ENCODE measurements at regions not wholly inside any gene's neighbourhood (a gene's known extent, or its start where the extent isn't known, plus 50 kb on each side); places are given as distances from the start of the nearest gene placed in this dataset.

DNA sequence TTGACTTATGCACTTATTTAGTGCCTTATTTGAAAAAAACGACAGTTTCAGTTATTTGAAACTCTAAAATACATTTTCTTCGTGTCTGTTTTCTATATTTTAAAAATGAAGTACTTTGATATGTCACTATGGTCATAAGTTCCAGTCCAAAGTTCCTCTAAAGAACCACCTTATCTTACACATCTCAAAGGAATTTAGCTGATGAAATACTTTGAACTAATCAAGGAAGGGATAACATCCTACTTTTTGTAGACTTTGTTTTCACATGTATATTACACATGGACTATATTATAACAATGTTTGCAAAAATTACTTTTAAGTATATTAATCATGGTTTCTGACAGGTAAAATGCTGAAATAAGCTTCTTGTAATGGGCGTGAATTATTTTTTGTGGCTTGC, 265.8 kb upstream of the ZNF717 start:
- Mint-ChIP-seq H3K27ac (no peak overlapping the region), H3K27me3 (no peaks in the 10 kb centered on the region), H3K4me3 (no peak overlapping the region), H3K36me3 (ENCODE audit: insufficient read depth) (no peaks in the 10 kb centered on the region), H3K4me1 (ENCODE audit: low read depth in 2 of 2) (no peaks in the 10 kb centered on the region), H3K9me3 (peaks cover 7% of the 10 kb centered on the region in 2 donors)
- ATAC-seq (replicated peaks), result no peak
- DNase-seq, result no peak

DNA sequence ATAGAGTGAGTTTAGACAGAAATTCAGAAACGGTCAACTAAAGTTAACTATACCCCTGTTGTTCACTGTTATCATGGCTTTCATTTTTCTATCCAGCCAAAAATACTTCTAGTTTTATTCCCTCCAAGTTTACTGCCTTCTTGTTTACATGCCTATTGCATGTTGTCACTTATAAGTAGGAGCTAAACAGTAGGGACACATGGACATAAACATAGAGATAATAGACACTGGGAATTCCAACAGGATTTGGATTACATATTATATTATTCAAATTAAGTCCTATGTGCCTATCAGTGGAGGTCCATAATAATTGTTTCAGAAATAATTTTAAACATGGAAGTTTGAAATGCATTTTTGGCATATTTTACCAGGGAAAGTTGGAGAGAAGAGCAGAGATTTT, 269.1 kb upstream of the ZNF717 start:
- no peak overlapping the region for H3K4me3 Mint-ChIP-seq
- H3K9me3 Mint-ChIP-seq, result peaks cover 7 to 9% of the 10 kb centered on the region in 2 donors
- ATAC-seq (replicated peaks) (no peak), DNase-seq (no peak)
- no peaks in the 10 kb centered on the region for H3K4me1 Mint-ChIP-seq (ENCODE audit: low read depth in 2 of 2)
- no peak overlapping the region for H3K27ac Mint-ChIP-seq
- H3K36me3 Mint-ChIP-seq (ENCODE audit: insufficient read depth), result no peaks in the 10 kb centered on the region
- H3K27me3 Mint-ChIP-seq, result no peaks in the 10 kb centered on the region

DNA sequence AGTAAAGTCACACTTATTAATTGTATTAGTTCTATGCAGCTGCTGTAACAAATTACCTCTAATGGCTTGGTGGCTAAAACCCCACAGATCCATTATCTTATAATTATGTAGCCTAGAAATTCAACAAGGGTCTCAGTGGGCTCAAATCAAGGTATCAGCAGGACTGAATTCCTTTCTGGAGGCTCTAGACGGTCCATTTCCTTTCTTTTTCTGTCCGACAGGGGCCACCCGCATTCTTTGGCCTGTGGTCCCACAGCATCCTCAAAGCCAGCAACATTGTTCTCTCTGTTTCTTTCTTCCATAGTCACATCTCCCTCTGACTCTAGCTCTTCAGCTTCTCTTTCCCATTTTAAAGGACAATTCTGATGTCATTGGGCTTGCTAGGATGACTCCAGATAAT, 276.3 kb upstream of the ZNF717 start:
- no peak for ATAC-seq (replicated peaks)
- no peak overlapping the region for H3K4me3 Mint-ChIP-seq
- H3K27ac Mint-ChIP-seq, result no peak overlapping the region

DNA sequence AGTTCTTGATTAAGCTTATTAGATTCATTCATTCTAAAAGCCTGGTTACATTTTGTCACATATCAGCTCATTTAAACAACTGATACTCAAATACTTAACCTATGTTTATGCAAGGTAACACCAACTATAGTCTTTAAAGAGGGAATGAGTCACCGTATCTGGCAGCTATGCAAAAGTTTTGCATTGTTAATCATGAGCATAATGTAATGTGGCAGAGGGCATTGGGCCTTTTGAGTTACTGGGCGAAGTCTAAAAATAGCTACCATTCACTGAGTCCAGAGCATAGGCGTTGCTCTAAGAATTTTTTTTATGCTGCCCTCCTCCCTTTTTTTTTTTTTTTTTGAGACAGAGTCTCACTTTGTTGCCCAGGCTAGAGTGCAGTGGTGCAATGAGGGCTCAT, 277.7 kb upstream of the ZNF717 start:
- Mint-ChIP-seq H3K36me3 (ENCODE audit: insufficient read depth) (no peaks in the 10 kb centered on the region), H3K27me3 (no peaks in the 10 kb centered on the region), H3K27ac (no peak overlapping the region), H3K9me3 (peaks cover 0 to 3% of the 10 kb centered on the region in 2 donors), H3K4me3 (no peak overlapping the region), H3K4me1 (ENCODE audit: low read depth in 2 of 2) (no peaks in the 10 kb centered on the region)
- DNase-seq (no peak), ATAC-seq (replicated peaks) (no peak)

More for the DNA sequence above, 276.3 kb upstream of the ZNF717 start:
- no peaks in the 10 kb centered on the region for H3K36me3 Mint-ChIP-seq (ENCODE audit: insufficient read depth)
- DNase-seq, result no peak
- no peaks in the 10 kb centered on the region for H3K27me3 Mint-ChIP-seq
- H3K9me3 Mint-ChIP-seq, result peaks cover 0 to 6% of the 10 kb centered on the region in 2 donors
- no peaks in the 10 kb centered on the region for H3K4me1 Mint-ChIP-seq (ENCODE audit: low read depth in 2 of 2)

GRCh38 chr3:76063811-76064210, 278.5 kb upstream of the ZNF717 start:
- ATAC-seq (replicated peaks) (no peak), DNase-seq (no peak)
- Mint-ChIP-seq H3K4me3 (no peak overlapping the region), H3K36me3 (ENCODE audit: insufficient read depth) (no peaks in the 10 kb centered on the region), H3K27ac (no peak overlapping the region), H3K9me3 (peaks cover 3 to 7% of the 10 kb centered on the region in 2 donors), H3K4me1 (ENCODE audit: low read depth in 2 of 2) (no peaks in the 10 kb centered on the region), H3K27me3 (no peaks in the 10 kb centered on the region)

- Mint-ChIP-seq H3K4me1 (ENCODE audit: low read depth in 2 of 2) (no peaks in the 10 kb centered on the region), H3K9me3 (peaks cover 8% of the 10 kb centered on the region in 2 donors), H3K27me3 (no peaks in the 10 kb centered on the region), H3K36me3 (ENCODE audit: insufficient read depth) (peaks cover 3% of the 10 kb centered on the region), H3K27ac (no peak overlapping the region), H3K4me3 (no peak overlapping the region)
- ATAC-seq (replicated peaks) (no peak), DNase-seq (no peak)
These were observed 280.6 kb upstream of the ZNF717 start for GRCh38 chr3:76065964-76066363.

DNA sequence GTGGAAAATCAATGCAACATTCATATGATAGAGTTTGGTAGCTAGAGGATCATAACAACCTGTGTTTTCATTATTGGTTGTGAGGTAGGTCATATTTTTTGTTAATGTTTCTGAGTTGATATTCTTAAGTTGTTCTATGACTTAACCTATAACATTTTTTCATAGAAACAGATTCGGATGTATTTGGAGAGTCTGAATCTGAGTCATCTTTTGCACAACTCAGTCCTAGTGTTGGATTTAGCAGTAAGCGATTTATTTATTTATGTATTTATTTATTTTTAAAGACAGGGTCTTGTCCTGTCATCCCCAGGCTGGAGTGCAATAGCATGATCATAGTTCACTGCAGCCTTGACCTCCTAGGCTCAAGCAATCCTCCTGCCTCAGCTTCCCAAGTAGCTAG, 292.8 kb upstream of the ZNF717 start:
- no peaks in the 10 kb centered on the region for H3K36me3 Mint-ChIP-seq (ENCODE audit: insufficient read depth)
- no peaks in the 10 kb centered on the region for H3K27me3 Mint-ChIP-seq
- no peak overlapping the region for H3K27ac Mint-ChIP-seq
- ATAC-seq (replicated peaks), result no peak
- DNase-seq, result no peak
- peaks cover 6 to 12% of the 10 kb centered on the region in 2 donors for H3K9me3 Mint-ChIP-seq
- H3K4me1 Mint-ChIP-seq (ENCODE audit: low read depth in 2 of 2), result no peaks in the 10 kb centered on the region
- H3K4me3 Mint-ChIP-seq, result no peak overlapping the region

DNA sequence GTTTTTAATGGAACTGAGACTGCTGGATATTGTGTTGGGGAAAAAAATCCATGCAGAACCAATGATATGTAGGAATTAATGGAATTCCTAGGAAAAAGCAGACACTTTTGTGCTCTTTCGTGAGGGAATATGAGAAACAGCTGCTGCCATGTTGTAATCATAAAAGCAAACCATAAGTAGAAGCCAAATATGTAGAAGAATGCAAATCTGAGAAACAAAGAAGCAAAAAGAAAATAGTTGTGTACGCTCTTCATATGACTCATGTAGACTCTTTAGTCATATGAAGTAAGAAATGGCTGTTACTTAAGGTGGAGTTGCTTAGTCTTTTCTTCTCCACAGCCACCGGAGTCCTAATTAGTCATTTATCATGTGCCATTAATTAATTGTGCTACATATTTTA, 298.6 kb upstream of the ZNF717 start:
- Mint-ChIP-seq H3K27me3 (no peaks in the 10 kb centered on the region), H3K27ac (no peak overlapping the region), H3K4me3 (no peak overlapping the region), H3K36me3 (ENCODE audit: insufficient read depth) (no peaks in the 10 kb centered on the region), H3K4me1 (ENCODE audit: low read depth in 2 of 2) (no peaks in the 10 kb centered on the region), H3K9me3 (peaks cover 10 to 13% of the 10 kb centered on the region in 2 donors)
- no peak for ATAC-seq (replicated peaks)
- DNase-seq, result no peak

- Mint-ChIP-seq H3K27me3 (no peaks in the 10 kb centered on the region), H3K4me3 (no peak overlapping the region), H3K4me1 (ENCODE audit: low read depth in 2 of 2) (no peaks in the 10 kb centered on the region), H3K9me3 (peaks cover 7 to 10% of the 10 kb centered on the region in 2 donors), H3K36me3 (ENCODE audit: insufficient read depth) (no peaks in the 10 kb centered on the region), H3K27ac (no peak overlapping the region)
- no peak for DNase-seq
- no peak for ATAC-seq (replicated peaks)
These were observed 310.7 kb upstream of the ZNF717 start for GRCh38 chr3:76096036-76096435.

- Mint-ChIP-seq H3K9me3 (peaks cover 5 to 10% of the 10 kb centered on the region in 2 donors), H3K4me3 (no peak overlapping the region), H3K36me3 (ENCODE audit: insufficient read depth) (no peaks in the 10 kb centered on the region), H3K27ac (no peak overlapping the region), H3K27me3 (no peaks in the 10 kb centered on the region), H3K4me1 (ENCODE audit: low read depth in 2 of 2) (no peaks in the 10 kb centered on the region)
- no peak for DNase-seq
- ATAC-seq (replicated peaks), result no peak
These were observed 311.7 kb upstream of the ZNF717 start for GRCh38 chr3:76096836-76097588.

DNA sequence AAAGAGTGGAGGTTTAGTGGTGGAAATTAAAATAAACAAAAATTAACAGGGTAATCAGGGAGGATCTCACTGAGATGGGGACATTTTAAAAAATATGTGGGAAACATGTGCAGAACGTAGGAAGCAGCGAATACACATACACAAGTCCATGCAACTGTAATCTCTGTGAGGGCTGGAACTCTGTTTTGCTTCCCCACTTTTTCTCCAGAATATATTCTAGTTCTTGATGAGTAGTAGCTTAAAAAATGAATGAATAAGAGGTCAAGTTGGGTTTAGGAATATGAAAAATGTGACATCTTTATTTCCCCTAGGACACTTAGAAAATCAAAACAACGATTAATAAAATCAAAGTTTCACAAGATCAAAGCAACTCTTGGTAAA, 312.2 kb upstream of the ZNF717 start:
- Mint-ChIP-seq H3K36me3 (ENCODE audit: insufficient read depth) (no peaks in the 10 kb centered on the region), H3K27me3 (no peaks in the 10 kb centered on the region), H3K9me3 (peaks cover 3 to 10% of the 10 kb centered on the region in 2 donors), H3K4me3 (no peak overlapping the region), H3K27ac (no peak overlapping the region), H3K4me1 (ENCODE audit: low read depth in 2 of 2) (no peaks in the 10 kb centered on the region)
- DNase-seq (no peak), ATAC-seq (replicated peaks) (no peak)

DNA sequence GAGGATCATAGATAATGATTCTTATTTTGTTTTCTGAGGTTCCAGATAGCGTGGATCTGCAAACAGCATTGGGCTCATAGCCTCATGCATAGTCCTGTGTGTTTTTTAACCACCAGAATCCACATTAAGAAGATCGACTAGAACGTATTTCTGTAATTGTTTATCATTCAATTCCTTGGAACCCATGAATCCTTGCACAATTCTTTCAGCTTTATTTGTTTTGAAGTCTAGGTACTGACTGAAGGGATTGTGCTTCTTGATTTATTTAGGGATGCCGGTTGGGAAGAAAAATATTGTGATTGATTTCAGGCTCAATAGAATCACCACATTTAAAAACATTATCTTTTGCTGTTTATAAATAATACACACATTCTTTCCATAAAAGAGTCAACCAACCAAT, 314.6 kb upstream of the ZNF717 start:
- H3K27me3 Mint-ChIP-seq, result no peaks in the 10 kb centered on the region
- DNase-seq, result no peak

GRCh38 chr3:76107935-76108570, 322.7 kb upstream of the ZNF717 start:
- H3K4me3 Mint-ChIP-seq, result no peak overlapping the region
- H3K9me3 Mint-ChIP-seq, result peaks cover 5 to 12% of the 10 kb centered on the region in 2 donors
- no peaks in the 10 kb centered on the region for H3K36me3 Mint-ChIP-seq (ENCODE audit: insufficient read depth)
- DNase-seq (no peak), ATAC-seq (replicated peaks) (no peak)
- H3K27ac Mint-ChIP-seq, result no peak overlapping the region
- H3K27me3 Mint-ChIP-seq, result no peaks in the 10 kb centered on the region
- no peaks in the 10 kb centered on the region for H3K4me1 Mint-ChIP-seq (ENCODE audit: low read depth in 2 of 2)

More for the DNA sequence above, 314.6 kb upstream of the ZNF717 start:
- Mint-ChIP-seq H3K9me3 (peaks cover 3 to 10% of the 10 kb centered on the region in 2 donors), H3K4me3 (no peak overlapping the region), H3K36me3 (ENCODE audit: insufficient read depth) (no peaks in the 10 kb centered on the region), H3K4me1 (ENCODE audit: low read depth in 2 of 2) (no peaks in the 10 kb centered on the region), H3K27ac (no peak overlapping the region)
- no peak for ATAC-seq (replicated peaks)

DNA sequence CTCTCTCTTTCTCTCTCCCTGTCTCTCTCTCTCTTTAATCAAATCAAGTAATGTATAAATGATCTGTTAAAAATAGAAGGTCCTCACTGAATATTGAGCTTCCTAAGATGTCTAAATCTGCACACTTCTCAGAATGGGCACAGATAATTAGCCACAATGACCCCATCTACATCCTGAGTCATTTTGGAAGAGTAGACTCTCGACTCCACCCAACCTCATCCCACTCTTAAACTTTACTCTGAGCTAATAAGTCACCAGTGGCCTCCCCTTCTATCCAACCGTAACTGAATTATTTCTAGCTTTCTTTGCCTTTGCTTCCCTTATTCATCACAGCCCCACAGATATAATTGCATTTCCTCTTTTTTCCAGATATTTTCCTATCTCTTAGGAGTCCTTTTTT, 326.5 kb upstream of the ZNF717 start:
- ATAC-seq (replicated peaks), result no peak
- Mint-ChIP-seq H3K27me3 (no peaks in the 10 kb centered on the region), H3K9me3 (peaks cover 0 to 5% of the 10 kb centered on the region in 2 donors), H3K4me1 (ENCODE audit: low read depth in 2 of 2) (no peaks in the 10 kb centered on the region), H3K4me3 (no peak overlapping the region), H3K36me3 (ENCODE audit: insufficient read depth) (no peaks in the 10 kb centered on the region), H3K27ac (no peak overlapping the region)
- DNase-seq, result no peak
